Upper lobe of right lung (tissue), 1 donor: ENCODE measurements at regions not wholly inside any gene's neighbourhood (a gene's known extent, or its start where the extent isn't known, plus 50 kb on each side); places are given as distances from the start of the nearest gene placed in this dataset.
A peak's percentile ranks its signal among the peaks of the same experiment; 100 is the strongest.

Experiments used
- ATAC-seq: fragments of 200-7000 bp; cut with Tn5 transposase; one replicate; pipeline ENCODE4 v1.9.1; 2020; ENCODE audit warnings: mild to moderate bottlenecking, moderate library complexity
- DNase-seq: peaks from one replicate; pipeline ENCODE4 v3.0.0-alpha.2; 2020
- H3K27ac ChIP-seq: fragments of 200-600 bp; one replicate; pipeline ENCODE4 v1.8.0; 2022
- H3K27me3 ChIP-seq: fragments of 200-600 bp; one replicate; pipeline ENCODE4 v1.8.0; 2022; ENCODE audit warnings: mild to moderate bottlenecking
- H3K36me3 ChIP-seq: fragments of 200-600 bp; one replicate; pipeline ENCODE4 v1.8.0; 2022
- H3K4me1 ChIP-seq: fragments of 200-600 bp; one replicate; pipeline ENCODE4 v1.8.0; 2022
- H3K4me3 ChIP-seq: fragments of 200-600 bp; one replicate; pipeline ENCODE4 v1.8.0; 2022; ENCODE audit warnings: mild to moderate bottlenecking
- H3K9me3 ChIP-seq: fragments of 200-600 bp; one replicate; pipeline ENCODE4 v1.8.0; 2022
- intact Hi-C: fragments of 100-400 bp; cut with DNase I; formaldehyde crosslinking; loops from one replicate; pipeline ENCODE4 v1.11.0; 2022
- TF ChIP-seq, protein P1 (sequence below): fragments of 200-600 bp; IDR thresholded peaks from one replicate; pipeline ENCODE4 v1.8.0; 2022; ENCODE audit warnings: antibody characterized with exemption
- donor health status: DM: no; HTN: yes; CAD: no; lungs with severe emphysema.

DNA sequence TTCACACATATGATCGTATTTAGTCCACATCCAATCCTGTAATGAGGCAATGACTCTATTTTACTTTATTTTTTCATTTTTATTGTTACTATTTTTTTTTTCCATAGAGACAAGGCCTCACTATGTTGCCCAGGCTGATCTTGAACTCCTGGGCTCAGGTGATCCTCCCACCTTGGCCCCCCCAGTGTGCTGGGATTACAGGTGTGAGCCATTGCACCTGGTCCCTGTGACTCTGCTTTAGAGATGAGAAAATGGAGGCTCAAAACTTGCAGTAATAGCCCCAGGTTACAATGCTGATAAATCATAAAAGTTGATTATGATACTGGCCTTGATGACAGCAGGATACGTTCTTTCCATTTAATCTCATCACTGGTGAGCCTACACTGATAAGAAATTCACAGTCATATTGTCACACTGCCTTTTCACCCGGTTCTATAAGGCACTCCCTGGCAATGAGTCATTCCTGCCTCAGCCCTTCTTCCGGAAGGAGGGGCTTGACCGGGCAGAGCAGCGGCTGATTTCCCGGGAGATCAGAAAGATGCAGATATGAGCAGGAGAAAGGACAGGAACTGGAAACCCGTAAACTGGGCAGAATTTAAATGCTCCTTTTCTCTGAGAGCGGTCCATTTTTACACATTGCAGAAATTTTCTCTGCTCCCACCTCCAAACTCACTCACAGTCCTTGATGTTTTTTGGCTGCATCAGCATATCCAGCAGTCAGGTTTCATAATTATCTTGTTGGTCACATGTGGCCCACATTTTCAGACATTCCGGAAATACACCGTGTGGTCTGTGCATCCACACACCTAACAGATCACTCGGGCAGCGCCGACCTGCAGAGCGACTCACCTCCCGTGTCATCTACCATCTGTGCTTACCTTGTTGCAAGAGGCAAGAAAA is 616.4 kb downstream of the EFNB2 start:
- Histone ChIP-seq H3K4me1 (no peaks in the 10 kb centered on the region), H3K27me3 (no peaks in the 10 kb centered on the region), H3K27ac (no peak overlapping the region), H3K36me3 (no peaks in the 10 kb centered on the region), H3K4me3 (no peak overlapping the region), H3K9me3 (no peaks in the 10 kb centered on the region)
- peak; percentile 40 for ATAC-seq
- intact Hi-C loops = no loop called here
- TF ChIP-seq, protein P1, sequence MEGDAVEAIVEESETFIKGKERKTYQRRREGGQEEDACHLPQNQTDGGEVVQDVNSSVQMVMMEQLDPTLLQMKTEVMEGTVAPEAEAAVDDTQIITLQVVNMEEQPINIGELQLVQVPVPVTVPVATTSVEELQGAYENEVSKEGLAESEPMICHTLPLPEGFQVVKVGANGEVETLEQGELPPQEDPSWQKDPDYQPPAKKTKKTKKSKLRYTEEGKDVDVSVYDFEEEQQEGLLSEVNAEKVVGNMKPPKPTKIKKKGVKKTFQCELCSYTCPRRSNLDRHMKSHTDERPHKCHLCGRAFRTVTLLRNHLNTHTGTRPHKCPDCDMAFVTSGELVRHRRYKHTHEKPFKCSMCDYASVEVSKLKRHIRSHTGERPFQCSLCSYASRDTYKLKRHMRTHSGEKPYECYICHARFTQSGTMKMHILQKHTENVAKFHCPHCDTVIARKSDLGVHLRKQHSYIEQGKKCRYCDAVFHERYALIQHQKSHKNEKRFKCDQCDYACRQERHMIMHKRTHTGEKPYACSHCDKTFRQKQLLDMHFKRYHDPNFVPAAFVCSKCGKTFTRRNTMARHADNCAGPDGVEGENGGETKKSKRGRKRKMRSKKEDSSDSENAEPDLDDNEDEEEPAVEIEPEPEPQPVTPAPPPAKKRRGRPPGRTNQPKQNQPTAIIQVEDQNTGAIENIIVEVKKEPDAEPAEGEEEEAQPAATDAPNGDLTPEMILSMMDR = no peak
- DNase-seq = no peak

DNA sequence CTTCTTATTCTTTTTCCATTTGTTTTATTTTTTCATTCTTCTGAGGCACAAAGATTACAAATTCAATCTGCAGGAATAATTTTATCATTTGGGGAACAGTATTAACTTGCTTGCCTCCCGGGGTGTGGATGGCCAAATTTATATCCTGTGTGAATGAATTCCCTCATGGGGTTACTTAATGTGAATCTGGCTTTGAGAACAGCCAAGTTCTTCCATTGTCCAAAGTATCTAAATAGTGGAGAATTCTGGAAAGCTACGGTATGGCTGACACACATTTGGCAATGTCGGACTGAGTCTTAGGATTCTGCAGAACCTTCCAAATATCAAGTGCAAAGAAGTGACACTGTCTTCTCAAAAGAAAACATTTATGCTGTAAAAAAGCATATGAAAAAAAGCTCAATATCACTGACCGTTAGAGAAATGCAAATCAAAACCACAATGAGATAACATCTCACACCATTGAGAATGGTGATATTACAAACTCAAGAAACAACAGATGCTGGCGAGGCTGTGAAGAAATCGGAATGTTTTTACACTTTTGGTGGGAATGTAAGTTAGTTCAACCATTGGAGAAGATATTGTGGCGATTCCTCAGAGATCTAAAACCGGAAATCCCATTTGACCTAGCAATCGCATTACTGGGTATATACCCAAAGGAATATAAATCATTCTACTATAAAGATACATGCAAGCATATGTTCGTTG is 620.2 kb downstream of the EFNB2 start:
- ATAC-seq (no peak), DNase-seq (no peak)
- intact Hi-C loops = no loop called here
- no peaks in the 10 kb centered on the region for H3K36me3 ChIP-seq
- no peak overlapping the region for H3K4me3 ChIP-seq
- no peaks in the 10 kb centered on the region for H3K9me3 ChIP-seq
- H3K27ac ChIP-seq = no peak overlapping the region
- H3K4me1 ChIP-seq = no peaks in the 10 kb centered on the region
- TF ChIP-seq, protein P1 = no peak
- no peaks in the 10 kb centered on the region for H3K27me3 ChIP-seq

DNA sequence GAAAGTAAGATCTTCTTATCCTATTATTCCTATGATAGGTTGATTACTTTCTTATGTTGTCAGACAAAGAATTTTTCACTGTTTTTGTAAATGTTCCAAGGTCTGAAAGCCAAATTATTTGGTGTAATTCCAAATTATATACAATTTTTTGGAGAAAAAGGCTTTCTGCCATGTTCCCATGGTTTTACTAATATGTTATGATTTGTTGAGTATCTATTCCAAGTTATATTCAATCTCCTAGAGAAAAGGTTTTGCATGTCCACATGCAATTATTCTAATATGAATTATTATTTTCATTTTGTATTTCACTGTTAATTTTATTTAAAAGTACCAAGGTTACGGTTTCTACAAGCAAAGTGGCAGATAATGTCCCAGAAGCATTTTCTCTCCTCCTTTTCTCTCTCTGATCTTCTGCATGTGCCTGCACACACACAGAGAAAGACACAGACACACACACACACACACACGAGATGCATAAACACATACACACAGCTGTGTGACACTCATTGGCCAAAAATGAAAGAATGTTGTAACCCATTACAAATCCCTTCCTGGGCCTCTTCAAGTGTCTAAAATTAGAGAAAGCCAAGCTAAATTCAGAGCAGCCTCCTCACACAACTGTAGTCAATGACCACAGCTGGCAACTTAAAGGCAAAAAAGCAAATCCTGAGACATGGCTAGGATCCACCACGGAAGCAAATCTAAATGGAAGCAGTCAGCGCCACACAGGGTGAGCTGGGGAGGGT is 621.0 kb downstream of the EFNB2 start:
- Histone ChIP-seq H3K9me3 (no peaks in the 10 kb centered on the region), H3K36me3 (no peaks in the 10 kb centered on the region), H3K4me3 (no peak overlapping the region), H3K27ac (no peak overlapping the region), H3K4me1 (no peaks in the 10 kb centered on the region), H3K27me3 (no peaks in the 10 kb centered on the region)
- TF ChIP-seq, protein P1 = no peak
- no peak for DNase-seq
- ATAC-seq = no peak
- intact Hi-C loops = no loop called here

DNA sequence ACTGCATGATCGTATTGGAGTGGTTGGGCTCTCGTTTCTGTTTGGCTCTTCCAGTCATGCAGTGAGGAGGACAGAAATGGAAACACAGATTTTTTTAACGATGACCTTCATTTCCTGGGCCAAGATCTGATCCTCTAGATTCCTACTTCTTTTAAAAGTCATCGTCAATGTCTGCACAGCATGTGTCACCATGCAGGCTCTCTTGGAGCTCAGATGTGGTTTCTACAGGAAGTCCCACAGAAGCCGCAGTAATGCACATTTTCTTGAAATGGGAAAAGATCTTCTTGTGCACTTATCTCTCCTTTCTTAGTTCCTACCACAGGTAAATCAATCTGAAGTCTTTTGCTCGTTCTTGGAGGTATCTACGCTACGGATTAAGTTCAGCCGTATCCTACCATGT is 626.9 kb downstream of the EFNB2 start:
- ATAC-seq (no peak), DNase-seq (no peak)
- no peaks in the 10 kb centered on the region for H3K9me3 ChIP-seq
- TF ChIP-seq, protein P1 = no peak
- no peak overlapping the region for H3K4me3 ChIP-seq
- H3K36me3 ChIP-seq = no peaks in the 10 kb centered on the region
- H3K27ac ChIP-seq = no peak overlapping the region
- H3K27me3 ChIP-seq = no peaks in the 10 kb centered on the region
- intact Hi-C loops = no loop called here
- H3K4me1 ChIP-seq = no peaks in the 10 kb centered on the region

DNA sequence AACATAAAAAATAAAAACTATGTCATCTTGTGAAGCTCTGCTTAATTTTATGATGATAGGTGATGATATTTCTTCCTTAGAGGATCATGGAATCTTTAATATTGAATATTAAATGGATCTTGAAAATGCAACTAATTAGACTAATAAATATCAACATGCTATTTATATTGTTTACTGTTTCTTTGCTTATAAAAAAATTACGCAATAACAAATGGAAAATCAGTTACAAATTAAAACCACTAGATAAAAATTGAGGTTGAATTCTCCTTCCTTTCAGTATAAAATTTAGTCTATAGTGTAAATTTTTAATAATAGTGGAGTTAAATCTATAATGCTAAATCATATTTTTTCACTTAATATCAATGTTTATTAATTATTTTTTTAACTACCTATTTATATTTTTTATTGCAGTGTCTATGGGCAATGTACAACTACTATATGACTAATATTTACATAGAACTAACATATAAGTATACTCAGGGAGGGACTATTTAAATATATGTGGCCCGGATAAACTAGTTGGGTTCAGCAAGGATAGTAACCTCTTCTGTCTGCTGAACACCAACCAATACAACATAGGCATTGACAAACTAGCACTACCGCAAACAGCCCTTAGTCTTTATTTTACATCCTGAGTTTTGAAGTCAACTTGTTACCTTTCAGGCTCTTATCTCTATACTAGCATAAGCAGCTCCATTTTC is 628.0 kb downstream of the EFNB2 start:
- TF ChIP-seq, protein P1 = no peak
- Histone ChIP-seq H3K36me3 (no peaks in the 10 kb centered on the region), H3K4me1 (no peaks in the 10 kb centered on the region), H3K9me3 (no peaks in the 10 kb centered on the region), H3K27ac (no peak overlapping the region), H3K27me3 (no peaks in the 10 kb centered on the region), H3K4me3 (no peak overlapping the region)
- intact Hi-C loops = no loop called here
- ATAC-seq (no peak), DNase-seq (no peak)
